ENCODE measurements at regions not wholly inside any gene's neighbourhood (a gene's known extent, or its start where the extent isn't known, plus 50 kb on each side); places are given as distances from the start of the nearest gene placed in this dataset.
"Not testable (repeated sequence)": the region's sequence is repeated elsewhere in the genome, so short reads cannot be mapped to it uniquely, and the experiment has no call there.

DNA sequence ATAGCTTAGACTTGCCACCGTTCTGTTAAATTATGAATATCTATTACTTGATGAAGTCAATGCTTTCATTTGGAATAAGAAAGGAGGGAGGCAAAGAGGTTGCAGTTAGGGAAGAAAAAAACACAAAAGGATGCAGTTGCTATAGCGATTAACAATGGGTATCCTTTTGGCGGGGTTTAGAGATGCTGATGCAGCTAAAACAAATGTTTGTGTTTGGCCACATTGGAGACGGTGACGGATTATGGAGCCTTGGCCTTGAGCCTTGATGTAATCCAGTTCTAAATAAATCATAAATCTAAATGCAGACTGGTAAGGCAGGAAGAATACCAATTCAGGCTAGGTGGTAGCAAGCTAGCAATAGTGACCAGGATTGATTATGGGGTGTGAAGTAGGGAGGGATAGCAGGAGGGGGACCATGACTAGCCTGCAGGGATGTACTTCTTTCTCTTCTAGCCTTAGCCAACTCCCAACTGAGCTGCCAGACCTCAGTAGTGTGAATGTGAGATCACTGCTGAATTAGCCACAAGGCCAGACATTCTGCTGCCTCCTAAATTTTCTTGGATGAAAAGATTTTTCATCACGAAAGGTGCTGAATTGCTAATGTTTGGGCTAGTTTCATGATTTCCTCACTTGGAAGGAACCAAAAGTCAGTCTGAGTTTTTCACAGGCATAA lies 160.3 kb downstream of the TLR4 start:
- DNase-seq = no peak

DNA sequence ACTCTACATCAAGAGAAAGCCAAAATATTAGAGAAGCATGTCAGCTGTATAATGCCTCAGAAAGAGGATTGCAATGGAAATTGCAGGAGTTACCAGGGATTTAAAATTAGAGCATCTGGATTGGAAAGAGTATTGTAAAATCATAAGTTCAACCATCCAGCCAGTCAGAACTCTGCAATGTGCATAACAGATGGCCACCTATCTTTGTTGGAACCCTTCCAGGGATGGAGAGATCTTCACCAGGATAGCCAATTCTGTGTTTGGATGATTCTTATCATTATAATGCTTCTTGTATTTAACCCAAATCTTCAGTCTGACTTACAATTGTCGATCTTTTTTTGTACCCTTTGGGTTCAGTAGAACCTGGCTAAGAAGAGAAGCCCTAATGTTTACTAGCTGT lies 164.4 kb downstream of the TLR4 start:
- DNase-seq = no peak

DNA sequence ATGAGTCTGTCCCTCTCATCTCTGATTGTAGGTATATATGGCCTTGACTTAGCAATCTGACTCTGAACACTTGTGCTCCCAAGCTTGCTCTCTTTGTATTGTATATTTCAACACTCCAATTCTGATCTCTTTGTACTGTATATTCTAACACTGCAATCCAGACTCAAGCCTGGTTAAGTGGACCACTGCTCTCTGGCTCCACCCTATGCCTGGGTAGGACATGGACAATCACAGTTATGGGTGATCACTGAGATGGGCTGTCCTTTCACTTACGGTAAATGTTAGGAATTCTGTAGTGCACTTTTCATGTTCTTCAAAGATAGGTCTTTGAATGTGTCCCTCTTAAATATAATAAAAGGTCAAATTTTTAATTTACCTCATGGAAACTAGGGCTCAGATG lies 165.1 kb downstream of the TLR4 start:
- no peak for DNase-seq

GRCh38 chr9:117869712-117870111 lies 165.5 kb downstream of the TLR4 start:
- DNase-seq = no peak

- DNase-seq = no peak
Observed at GRCh38 chr9:117873664-117874063, 169.5 kb downstream of the TLR4 start.

- DNase-seq = no peak
Observed at GRCh38 chr9:117875886-117876285, 171.7 kb downstream of the TLR4 start.

DNA sequence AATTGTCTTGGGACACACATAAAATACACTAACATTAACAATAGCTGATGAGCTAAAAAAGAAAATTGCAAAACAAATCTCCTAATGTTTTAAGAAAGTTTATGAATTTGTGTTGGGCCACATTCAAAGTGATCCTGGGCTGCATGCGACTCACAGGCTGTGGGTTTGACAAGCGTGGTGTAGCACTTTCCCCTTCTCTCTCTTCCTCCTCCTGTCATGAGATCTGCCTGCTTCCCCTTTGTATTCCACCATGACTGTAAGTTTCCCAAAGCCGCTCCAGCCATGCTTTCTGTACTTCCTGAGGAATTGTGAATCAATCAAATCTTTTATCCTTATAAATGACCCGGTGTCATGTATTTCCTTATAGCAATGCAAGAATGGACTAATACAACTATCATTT lies 178.0 kb downstream of the TLR4 start:
- DNase-seq = no peak

DNA sequence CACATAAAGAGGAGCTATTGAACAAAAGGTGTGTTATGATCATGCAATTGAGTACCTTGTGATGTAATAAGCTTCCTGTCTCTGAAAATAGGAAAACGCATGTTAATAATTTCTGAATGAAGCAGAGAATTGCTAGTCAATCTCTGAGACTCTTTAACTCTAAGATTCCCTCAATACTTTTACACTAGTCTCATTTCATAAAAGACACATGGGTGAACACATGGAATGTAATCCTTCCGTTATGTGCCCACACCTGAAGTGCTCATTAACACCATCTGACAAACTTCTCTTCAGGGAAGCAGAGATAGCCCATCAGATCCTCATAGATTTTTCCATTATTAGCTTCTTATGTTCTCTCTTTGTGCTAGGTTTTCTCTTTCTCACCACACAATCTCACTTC lies 182.4 kb downstream of the TLR4 start:
- DNase-seq = no peak

- DNase-seq = no peak
Observed at GRCh38 chr9:117887383-117887782, 183.2 kb downstream of the TLR4 start.

DNA sequence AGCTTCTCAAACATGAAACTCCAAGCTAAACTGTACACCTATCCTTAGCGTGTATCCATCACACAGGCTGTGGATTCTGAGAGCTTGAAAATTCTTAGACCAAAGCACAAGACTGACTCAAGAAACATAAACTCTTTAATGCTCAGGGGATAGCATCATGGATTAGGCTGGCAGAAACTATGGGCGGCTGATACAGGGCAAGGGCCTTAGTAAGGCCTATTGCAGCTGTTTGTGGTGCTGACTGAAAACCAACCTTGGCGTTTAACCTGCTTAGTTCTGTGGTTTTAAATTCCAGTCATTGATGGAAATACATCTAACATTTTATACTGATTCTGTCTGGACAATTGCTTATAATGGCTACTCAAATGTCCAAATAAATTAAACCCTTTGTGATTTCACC lies 183.7 kb downstream of the TLR4 start:
- no peak for DNase-seq

DNA sequence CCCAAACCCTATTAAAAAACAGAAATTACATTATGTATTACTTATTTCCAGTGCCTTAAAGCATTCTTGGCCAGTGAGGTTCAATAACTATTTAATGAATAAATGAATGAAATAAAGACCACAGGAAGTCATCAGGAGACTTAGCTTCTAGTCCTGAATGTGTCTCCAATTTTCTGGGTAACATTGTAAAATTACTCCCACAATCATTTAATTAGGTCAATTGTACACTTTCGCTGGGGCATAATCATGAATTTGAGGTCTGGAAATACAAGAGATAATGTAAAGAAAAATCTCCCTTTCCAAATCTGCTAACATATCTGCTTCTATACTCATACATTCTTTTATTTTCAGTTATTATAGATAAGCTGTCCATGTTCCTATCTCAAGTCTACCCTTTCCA lies 199.2 kb downstream of the TLR4 start:
- no peak for DNase-seq

GRCh38 chr9:117906763-117907162 lies 202.6 kb downstream of the TLR4 start:
- no peak for DNase-seq

GRCh38 chr9:117907420-117907819 lies 203.2 kb downstream of the TLR4 start:
- DNase-seq = no peak

DNA sequence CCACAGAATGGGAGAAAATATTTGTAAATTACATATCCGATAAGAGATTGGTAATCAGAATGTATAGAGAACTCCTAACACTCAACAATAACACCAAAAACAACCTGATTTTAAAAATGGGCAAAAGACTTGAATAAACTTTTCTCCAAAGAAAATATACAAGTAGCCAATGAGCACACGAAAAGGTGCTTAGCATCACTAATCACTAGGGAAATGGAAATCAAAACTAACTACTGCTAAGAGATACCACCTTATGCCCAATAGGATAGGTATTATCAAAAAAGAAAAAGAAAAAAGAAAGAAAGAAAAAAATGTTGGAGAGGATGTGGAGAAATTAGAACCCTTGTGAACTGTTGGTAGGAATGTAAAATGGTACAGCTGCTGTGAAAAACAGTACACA lies 212.1 kb downstream of the TLR4 start:
- DNase-seq = no peak

- no peak for DNase-seq
Observed at GRCh38 chr9:117917873-117918272, 213.7 kb downstream of the TLR4 start.

- DNase-seq = no peak
Observed at GRCh38 chr9:117919538-117919937, 215.3 kb downstream of the TLR4 start.

- no peak for DNase-seq
Observed at GRCh38 chr9:117926031-117926658, 221.9 kb downstream of the TLR4 start.

GRCh38 chr9:117927354-117927753 lies 223.2 kb downstream of the TLR4 start:
- no peak for DNase-seq

DNA sequence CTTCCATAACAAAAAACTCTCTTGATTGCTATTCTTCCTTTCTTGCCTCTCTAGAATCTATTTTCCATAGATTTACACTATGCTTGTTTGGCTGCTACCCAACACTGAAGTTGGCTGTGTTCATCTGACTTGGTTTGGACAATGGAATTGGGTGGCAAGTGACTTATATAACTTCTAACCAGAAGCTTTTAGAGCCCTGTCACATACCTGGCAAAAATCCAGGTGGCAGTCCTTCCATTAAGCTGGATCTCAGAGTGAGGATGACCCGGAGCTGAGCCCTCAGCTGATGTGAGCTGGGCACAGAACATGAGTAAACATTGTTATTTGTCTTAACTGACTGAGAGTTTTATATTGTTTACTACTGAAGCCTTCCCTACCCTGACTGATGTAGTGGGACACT lies 225.7 kb downstream of the TLR4 start:
- no peak for DNase-seq

DNA sequence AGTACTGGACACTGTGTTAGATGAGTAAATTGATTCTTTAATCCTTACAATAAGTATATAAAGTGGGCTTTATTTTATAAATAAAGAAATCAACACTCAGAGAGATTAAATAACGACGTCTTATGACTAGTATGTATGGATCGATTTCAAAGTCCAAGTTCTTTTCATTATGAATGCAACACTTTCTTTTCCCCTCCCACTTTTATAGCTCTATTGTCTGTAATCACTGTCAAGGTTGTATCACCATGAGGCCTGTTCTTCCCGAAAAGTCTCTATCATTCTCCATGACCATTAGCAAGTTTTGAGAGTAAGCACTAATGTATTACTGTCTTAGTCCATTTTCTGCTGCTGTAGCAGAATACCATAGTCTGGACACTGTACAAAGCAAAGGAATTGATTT lies 228.4 kb downstream of the TLR4 start:
- no peak for DNase-seq

- no peak for DNase-seq
Observed at GRCh38 chr9:117936185-117937130, 232.3 kb downstream of the TLR4 start.

GRCh38 chr9:117938086-117938485 lies 233.9 kb downstream of the TLR4 start:
- DNase-seq = no peak

DNA sequence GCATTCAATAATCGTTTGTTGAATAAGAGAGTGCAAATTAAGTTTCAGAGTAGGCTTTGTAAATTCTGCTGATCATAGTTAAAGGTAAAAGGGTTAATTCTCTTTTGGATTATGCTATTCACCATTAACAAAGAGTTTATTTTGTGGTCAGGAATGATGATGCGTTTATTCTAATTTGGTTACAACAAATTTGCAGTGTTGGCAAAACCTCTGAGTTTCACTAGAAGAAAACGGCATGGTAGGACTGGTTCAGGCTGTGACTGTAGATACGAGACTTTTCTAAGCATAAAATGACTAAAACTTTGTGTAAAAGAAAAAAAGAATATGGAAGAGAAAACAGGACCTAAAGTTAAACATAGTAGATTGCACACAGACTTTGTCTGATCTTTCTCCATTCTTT lies 234.7 kb downstream of the TLR4 start:
- DNase-seq = no peak

- DNase-seq = not testable (repeated sequence)
Observed at GRCh38 chr9:117944750-117945149, 240.5 kb downstream of the TLR4 start.
